GM21786 (cell line): ENCODE measurements at regions not wholly inside any gene's neighbourhood (a gene's known extent, or its start where the extent isn't known, plus 50 kb on each side); places are given as distances from the start of the nearest gene placed in this dataset.

Source experiments
- ATAC-seq: cut with Tn5 transposase; IDR thresholded peaks from one replicate; pipeline ENCODE4 v1.9.1; 2021; ENCODE audit not compliant: unreplicated experiment

- peak; percentile 96 for ATAC-seq
Observed at GRCh38 chr5:124444147-124444775, 302.2 kb downstream of the ZNF608 start.

DNA sequence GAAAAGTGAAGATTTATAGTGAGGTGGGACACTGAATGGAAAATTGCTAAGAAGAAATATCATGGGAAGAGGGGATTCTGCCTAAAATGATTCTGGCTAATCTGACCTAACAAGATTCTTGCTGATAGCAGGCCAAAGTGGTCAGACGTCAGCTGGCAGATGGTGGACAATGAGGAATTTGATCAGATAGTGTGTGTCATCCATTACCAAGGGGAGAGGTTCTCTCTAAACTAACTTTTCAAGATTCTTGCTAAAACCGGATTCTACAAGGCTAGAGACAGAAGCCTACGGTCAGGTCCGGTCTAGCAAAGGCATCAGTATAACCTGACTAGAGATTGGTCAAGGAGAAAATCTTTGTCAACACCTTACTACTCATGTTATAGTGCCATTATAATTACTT lies 306.0 kb downstream of the ZNF608 start:
- ATAC-seq: no peak

- ATAC-seq: no peak
Observed at GRCh38 chr5:124439609-124440008, 306.8 kb downstream of the ZNF608 start.

DNA sequence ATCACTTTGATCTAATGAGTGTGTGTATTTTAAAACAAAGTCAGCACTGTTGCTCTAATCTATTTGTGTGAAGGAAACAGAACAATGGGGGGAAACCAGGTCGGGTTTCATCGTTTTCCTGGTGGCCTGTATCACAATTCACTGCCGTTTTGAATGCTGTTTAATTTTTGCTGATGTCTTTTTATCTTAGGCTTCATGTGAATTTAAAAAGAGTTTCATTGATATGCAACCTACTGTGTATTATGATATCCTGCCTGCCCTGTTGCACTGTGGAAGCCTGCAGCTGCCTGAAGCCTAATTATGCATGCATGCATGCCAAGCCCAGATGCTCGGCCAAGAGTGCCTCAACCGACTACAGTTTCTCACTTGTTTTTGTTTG lies 307.5 kb downstream of the ZNF608 start:
- no peak for ATAC-seq

- ATAC-seq: no peak
Observed at GRCh38 chr5:124438026-124438902, 308.2 kb downstream of the ZNF608 start.

DNA sequence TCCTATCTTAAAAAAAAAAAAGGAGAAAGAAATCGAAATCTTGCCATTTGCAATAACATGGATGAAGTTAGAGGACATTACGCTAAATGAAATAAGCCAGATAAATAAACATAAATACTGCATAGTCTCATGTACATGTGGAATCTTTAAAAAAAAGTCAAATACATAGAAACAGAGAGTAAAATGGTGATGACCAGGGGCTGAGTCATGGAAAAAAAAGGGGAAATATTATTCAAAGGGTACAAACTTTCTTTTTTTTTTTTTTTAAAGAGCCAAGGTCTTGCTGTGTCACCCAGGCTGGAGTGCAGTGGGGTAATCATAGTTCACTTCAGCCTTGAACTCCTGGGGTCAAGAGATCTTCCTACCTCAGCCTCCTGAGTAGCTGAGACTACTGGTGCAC lies 310.1 kb downstream of the ZNF608 start:
- no peak for ATAC-seq

GRCh38 chr5:124433170-124433569 lies 313.3 kb downstream of the ZNF608 start:
- no peak for ATAC-seq

DNA sequence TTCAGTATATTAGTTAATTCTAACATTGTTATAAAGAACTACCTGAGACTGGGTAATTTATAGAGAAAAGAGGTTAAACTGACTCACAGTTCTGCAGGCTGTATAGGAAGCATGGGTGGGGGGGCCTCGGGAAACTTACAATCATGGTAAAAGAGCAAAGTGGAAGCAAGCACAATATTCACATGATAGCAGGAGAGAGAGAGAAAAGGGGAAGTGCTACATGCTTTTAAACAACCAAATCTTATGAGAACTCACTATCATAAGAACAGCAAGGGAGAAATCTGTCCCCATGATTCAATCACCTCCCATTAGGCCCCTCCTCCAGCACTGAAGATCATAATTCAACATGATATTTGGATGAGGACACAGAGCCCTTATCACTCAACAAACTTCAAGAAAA lies 324.9 kb downstream of the ZNF608 start:
- no peak for ATAC-seq

DNA sequence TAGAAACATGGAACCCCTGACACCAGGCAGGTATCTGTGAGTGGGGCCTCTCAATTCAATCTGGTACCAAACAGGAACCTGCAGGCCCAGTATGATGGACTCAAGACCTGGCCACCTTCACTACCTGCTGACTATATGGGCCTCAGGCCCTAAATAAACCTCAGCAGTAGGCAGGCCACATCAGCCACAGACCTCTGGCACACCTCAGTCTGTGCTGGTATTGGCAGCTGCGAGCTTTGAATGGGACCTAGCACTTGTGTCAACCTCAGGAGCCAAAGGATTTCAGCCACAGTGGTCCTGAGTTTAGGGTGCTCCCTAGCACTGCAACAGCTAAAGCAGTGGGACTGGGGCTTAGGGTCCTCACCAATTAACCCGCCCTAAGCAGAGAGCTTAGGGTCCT lies 325.5 kb downstream of the ZNF608 start:
- no peak for ATAC-seq

DNA sequence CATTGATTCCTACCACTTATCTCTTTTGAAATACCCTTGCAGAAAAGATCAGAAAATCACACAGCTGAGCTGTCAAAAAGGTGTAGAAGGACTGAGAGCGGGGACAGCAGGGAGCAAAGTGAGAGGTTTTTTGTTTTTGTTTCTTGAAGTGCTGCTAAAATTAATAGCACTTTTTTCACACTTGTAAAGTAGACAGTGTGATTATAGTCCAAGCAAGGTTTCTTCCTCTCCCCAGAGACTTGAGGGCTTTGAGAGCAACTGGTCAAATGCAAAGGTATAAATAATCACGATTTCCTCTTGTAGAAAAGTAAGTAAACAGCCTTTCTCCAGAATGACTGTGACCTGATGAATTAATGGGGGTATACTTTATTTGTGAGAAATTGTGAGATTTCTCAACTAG lies 326.9 kb downstream of the ZNF608 start:
- no peak for ATAC-seq

GRCh38 chr5:124418390-124418789 lies 328.0 kb downstream of the ZNF608 start:
- no peak for ATAC-seq

- ATAC-seq: no peak
Observed at GRCh38 chr5:124417196-124417595, 329.2 kb downstream of the ZNF608 start.

- no peak for ATAC-seq
Observed at GRCh38 chr5:124416627-124417026, 329.8 kb downstream of the ZNF608 start.

DNA sequence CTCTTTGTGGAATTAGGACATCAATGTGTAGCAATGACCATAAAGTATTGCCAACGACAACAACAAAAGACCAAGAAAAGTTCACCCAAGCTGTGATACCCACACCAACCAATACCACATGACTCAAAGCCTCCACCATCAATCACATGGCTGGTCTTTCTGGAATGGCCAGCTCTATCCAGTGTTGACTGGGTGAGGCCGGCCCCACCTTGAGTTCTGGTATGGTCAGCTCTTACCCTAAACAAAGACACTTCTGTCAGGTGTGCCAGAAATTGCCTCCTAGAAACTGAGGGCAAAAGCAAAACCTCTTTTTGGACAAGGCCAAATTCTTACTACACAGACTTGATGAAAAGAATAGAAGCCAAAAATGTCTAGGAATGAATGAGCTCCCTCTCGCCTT lies 331.5 kb downstream of the ZNF608 start:
- no peak for ATAC-seq

- ATAC-seq: peak; percentile 93
Observed at GRCh38 chr5:124410539-124411488, 335.6 kb downstream of the ZNF608 start.

GRCh38 chr5:124408738-124409453 lies 337.5 kb downstream of the ZNF608 start:
- ATAC-seq: no peak

DNA sequence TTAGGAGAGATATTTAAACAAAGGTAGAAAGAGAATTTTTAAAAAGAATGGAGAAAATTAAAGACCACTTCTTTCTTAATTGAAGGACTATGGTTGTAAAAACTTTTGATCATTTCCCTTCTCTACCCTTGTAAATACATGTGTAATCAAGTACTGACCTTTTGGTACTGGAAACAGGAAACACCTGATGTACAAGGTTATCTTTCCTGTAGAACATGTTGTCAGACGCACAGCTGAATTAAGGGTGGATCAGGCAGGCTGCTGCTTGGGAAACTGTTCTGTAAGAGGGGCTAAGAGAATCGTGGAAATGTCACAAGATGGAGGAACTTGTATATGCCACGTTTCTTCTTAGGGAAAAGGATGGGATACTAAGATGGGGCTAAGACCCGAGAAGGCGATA lies 341.6 kb downstream of the ZNF608 start:
- no peak for ATAC-seq

GRCh38 chr5:124403281-124403680 lies 343.2 kb downstream of the ZNF608 start:
- no peak for ATAC-seq

DNA sequence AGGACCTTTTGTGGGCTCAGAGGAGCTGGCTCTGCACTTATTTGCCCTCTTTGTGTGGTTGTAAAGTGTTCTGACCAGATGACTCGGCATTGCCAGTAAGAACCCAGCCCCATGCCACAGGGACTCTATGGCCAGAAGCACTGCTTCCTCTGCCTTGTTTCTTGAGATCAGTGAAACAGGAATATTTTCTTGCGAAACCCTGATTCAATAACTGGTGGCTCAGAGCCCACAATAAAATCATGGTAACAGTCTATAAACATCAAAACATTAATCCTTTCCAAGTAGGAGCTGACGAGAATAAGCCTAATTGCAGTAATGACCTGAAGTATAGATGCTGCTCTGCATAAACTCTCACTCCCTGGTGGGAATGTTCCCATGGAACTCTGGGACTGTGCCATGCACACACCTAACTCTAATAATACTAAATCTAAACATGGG lies 344.3 kb downstream of the ZNF608 start:
- no peak for ATAC-seq

GRCh38 chr5:124401476-124402143 lies 344.8 kb downstream of the ZNF608 start:
- no peak for ATAC-seq
